HL-60/S4 treated with retinoic acid at 250 ng/mL for 4 days and 3 days (cell line): ENCODE measurements at regions not wholly inside any gene's neighbourhood (a gene's known extent, or its start where the extent isn't known, plus 50 kb on each side); places are given as distances from the start of the nearest gene placed in this dataset.
"Not testable (repeated sequence)": the region's sequence is repeated elsewhere in the genome, so short reads cannot be mapped to it uniquely, and the experiment has no call there.

Source experiments
- in situ Hi-C: fragments of 300-500 bp; cut with MboI; formaldehyde crosslinking; loops from 2 replicates; pipeline ENCODE4 v1.7.0; 2022; ENCODE audit warnings: low sequenced_read_pairs

GRCh38 chr6:10343320-10343719 lies 71.6 kb downstream of the TFAP2A start:
- in situ Hi-C loops: no loop called here

- in situ Hi-C loops: no loop called here
These were observed 73.3 kb downstream of the TFAP2A start for GRCh38 chr6:10341605-10342004.

GRCh38 chr6:10338151-10338550 lies 76.7 kb downstream of the TFAP2A start:
- in situ Hi-C loops: no loop called here

GRCh38 chr6:10337376-10337775 lies 77.5 kb downstream of the TFAP2A start:
- in situ Hi-C loops: not testable (repeated sequence)

- in situ Hi-C loops: no loop called here
These were observed 82.8 kb downstream of the TFAP2A start for GRCh38 chr6:10332111-10332510.

GRCh38 chr6:10331334-10331968 lies 83.4 kb downstream of the TFAP2A start:
- in situ Hi-C loops: no loop called here

- in situ Hi-C loops: no loop called here
These were observed 84.4 kb downstream of the TFAP2A start for GRCh38 chr6:10330515-10330914.

GRCh38 chr6:10323018-10323417 lies 91.9 kb downstream of the TFAP2A start:
- in situ Hi-C loops: no loop called here

GRCh38 chr6:10320291-10320690 lies 94.6 kb downstream of the TFAP2A start:
- in situ Hi-C loops: no loop called here

GRCh38 chr6:10316373-10316721 lies 98.5 kb downstream of the TFAP2A start:
- in situ Hi-C loops: no loop called here

GRCh38 chr6:10315658-10316372 lies 99.1 kb downstream of the TFAP2A start:
- in situ Hi-C loops: no loop called here

- in situ Hi-C loops: no loop called here
These were observed 99.8 kb downstream of the TFAP2A start for GRCh38 chr6:10315034-10315433.

GRCh38 chr6:10314163-10314955 lies 100.5 kb downstream of the TFAP2A start:
- in situ Hi-C loops: no loop called here

- in situ Hi-C loops: no loop called here
These were observed 101.1 kb downstream of the TFAP2A start for GRCh38 chr6:10313799-10314162.

GRCh38 chr6:10312445-10312844 lies 102.4 kb downstream of the TFAP2A start:
- in situ Hi-C loops: no loop called here

- in situ Hi-C loops: not testable (repeated sequence)
These were observed 103.1 kb downstream of the TFAP2A start for GRCh38 chr6:10311546-10312405.

- in situ Hi-C loops: no loop called here
These were observed 104.0 kb downstream of the TFAP2A start for GRCh38 chr6:10310826-10311225.

GRCh38 chr6:10310330-10310653 lies 104.6 kb downstream of the TFAP2A start:
- in situ Hi-C loops: no loop called here

GRCh38 chr6:10309457-10310329 lies 105.2 kb downstream of the TFAP2A start:
- in situ Hi-C loops: no loop called here

- in situ Hi-C loops: no loop called here
These were observed 107.4 kb downstream of the TFAP2A start for GRCh38 chr6:10307476-10307875.
